Cardiac muscle cell (in vitro differentiated cells and primary cell): ENCODE measurements at regions not wholly inside any gene's neighbourhood (a gene's known extent, or its start where the extent isn't known, plus 50 kb on each side); places are given as distances from the start of the nearest gene placed in this dataset.

Experiments
- DNase-seq, 2 donors: peaks; one replicate each; pipeline versions ENCODE4 v3.0.0 to v3.0.0-alpha.2; 2010 to 2017; ENCODE audit warnings: low read depth in 1 of 2, low spot score in 1 of 2
- H3K27ac ChIP-seq: fragments of 200-600 bp; sonication (generic); 2 replicates; pipeline ENCODE4 v1.5.1; 2016
- H3K27me3 ChIP-seq: fragments of 200-600 bp; sonication (generic); 2 replicates; pipeline ENCODE4 v1.6.0; 2016; ENCODE audit warnings: control low read depth
- H3K36me3 ChIP-seq: fragments of 200-600 bp; sonication (generic); 2 replicates; pipeline ENCODE4 v1.5.1; 2016; ENCODE audit warnings: control low read depth
- H3K4me1 ChIP-seq: fragments of 200-600 bp; sonication (generic); 2 replicates; pipeline ENCODE4 v1.8.1; 2017; ENCODE audit warnings: low read depth, mild to moderate bottlenecking, mixed run types
- H3K4me3 ChIP-seq: fragments of 200-600 bp; sonication (generic); 2 replicates; pipeline ENCODE4 v1.5.1; 2016; ENCODE audit warnings: mild to moderate bottlenecking
- H3K9me3 ChIP-seq: fragments of 200-600 bp; sonication (generic); 2 replicates; pipeline ENCODE4 v1.5.1; 2017; ENCODE audit warnings: low read depth, mild to moderate bottlenecking, control low read depth
- CTCF ChIP-seq: IDR thresholded peaks from 2 replicates; pipeline ENCODE4 v1.5.1; 2012; ENCODE audit warnings: low read depth, mild to moderate bottlenecking, low read length

DNA sequence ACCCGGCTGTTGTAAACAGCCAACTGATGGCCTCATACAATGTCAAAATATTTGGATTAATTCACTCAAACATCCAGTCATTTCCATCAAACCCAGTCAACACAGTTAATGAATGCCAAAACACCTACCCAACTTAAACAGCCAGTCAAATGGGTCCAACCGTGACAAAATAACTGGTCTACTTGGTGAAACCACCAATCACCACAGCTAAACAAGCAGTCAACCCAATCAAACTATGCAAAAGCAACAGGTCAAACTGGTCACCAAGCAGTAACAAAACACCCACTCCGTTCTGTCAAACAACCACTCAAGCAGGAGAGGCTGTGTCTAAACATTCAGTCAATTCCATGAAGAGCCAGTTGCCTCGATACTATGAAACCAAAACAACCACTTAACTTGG, 119.2 kb downstream of the FOXD2 start:
- Histone ChIP-seq H3K36me3 (no peaks in the 10 kb centered on the region), H3K27ac (no peak overlapping the region), H3K4me1 (peaks cover 21% of the 10 kb centered on the region), H3K27me3 (peaks cover 4% of the 10 kb centered on the region), H3K4me3 (no peak overlapping the region), H3K9me3 (no peaks in the 10 kb centered on the region)
- no peak for TF ChIP-seq CTCF
- no peak for DNase-seq

- no peaks in the 10 kb centered on the region for H3K36me3 ChIP-seq
- H3K4me3 ChIP-seq = no peak overlapping the region
Observed at GRCh38 chr1:47558601-47559593, 121.1 kb downstream of the FOXD2 start.

DNA sequence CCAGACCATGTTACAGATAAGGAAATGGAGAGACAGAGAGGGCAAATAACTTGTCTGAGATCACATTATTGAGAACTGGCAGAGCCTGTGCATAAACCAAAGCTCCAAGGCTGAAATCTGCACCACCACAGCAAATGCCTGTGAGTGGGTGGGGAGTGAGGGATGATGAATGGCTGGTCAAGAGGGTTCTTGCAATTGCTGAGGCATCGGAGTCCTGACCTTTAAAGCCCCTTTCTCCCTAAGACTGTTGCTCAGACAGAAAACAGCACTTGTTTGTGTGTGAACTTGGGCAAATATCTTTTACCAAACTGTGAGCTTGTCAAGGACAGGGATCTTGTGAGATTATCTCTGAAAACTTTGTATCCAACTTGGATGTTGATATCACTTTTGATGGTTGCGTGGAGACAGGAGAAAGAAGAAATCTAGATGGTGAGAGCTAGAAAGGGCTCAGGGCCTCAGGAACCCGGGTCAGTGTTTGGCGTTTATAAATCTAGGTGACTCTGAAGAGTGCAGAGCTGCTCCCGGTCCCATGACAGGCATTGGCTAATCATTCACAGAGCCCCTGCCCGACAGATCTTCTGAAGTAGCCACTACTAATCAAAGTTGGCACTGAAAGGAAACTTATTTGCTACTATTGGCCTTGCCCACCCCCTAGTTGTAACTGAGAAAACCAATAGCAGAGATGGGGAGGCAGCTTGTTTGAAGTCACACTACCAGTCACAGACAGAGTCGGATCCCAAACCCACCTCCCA, 122.3 kb downstream of the FOXD2 start:
- Histone ChIP-seq H3K4me3 (no peak overlapping the region), H3K27ac (peak overlapping the region; percentile 44), H3K9me3 (no peaks in the 10 kb centered on the region), H3K27me3 (no peaks in the 10 kb centered on the region), H3K4me1 (peaks cover 20% of the 10 kb centered on the region), H3K36me3 (no peaks in the 10 kb centered on the region)
- TF ChIP-seq CTCF = no peak
- peak in 1 of 2 donors; percentile 48 for DNase-seq

More at GRCh38 chr1:47558601-47559593, 121.1 kb downstream of the FOXD2 start:
- Histone ChIP-seq H3K4me1 (peaks cover 21% of the 10 kb centered on the region), H3K27me3 (no peaks in the 10 kb centered on the region), H3K9me3 (no peaks in the 10 kb centered on the region), H3K27ac (no peak overlapping the region)
- no peak for TF ChIP-seq CTCF
- no peak for DNase-seq

DNA sequence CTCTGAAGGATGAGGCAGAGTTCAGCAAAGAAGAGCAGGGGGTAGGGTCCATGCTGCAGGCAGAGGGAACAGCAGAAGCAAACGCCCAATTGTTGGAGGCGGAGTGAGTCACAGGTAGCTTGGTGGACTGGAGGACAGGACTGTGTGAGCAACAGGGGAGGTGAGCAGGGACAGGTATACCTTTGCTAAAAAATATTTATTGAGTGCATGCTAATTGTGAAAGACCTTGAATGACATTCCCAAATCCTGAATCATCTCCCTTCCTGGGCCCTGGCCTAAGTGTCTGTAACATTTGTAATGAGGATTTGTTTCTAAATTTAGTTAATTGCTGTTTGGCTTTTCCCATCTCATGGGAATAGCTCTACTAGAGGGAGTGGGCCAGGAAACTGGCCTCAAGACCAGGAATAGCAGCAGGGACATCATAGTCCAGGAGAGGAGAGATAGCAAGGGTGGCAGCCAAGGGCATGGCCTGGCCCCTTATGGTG, 123.7 kb downstream of the FOXD2 start:
- no peak for TF ChIP-seq CTCF
- H3K4me3 ChIP-seq = no peak overlapping the region
- no peaks in the 10 kb centered on the region for H3K36me3 ChIP-seq
- no peak overlapping the region for H3K27ac ChIP-seq
- DNase-seq = no peak
- H3K27me3 ChIP-seq = no peaks in the 10 kb centered on the region
- peaks cover 14% of the 10 kb centered on the region for H3K4me1 ChIP-seq
- H3K9me3 ChIP-seq = no peaks in the 10 kb centered on the region

- H3K9me3 ChIP-seq = no peaks in the 10 kb centered on the region
- no peak overlapping the region for H3K27ac ChIP-seq
- no peak overlapping the region for H3K4me3 ChIP-seq
Observed at GRCh38 chr1:47562147-47562546, 124.3 kb downstream of the FOXD2 start.

More at GRCh38 chr1:47562147-47562546, 124.3 kb downstream of the FOXD2 start:
- Histone ChIP-seq H3K4me1 (peaks cover 14% of the 10 kb centered on the region), H3K36me3 (no peaks in the 10 kb centered on the region), H3K27me3 (no peaks in the 10 kb centered on the region)
- no peak for TF ChIP-seq CTCF
- no peak for DNase-seq
